ENCODE measurements at regions not wholly inside any gene's neighbourhood (a gene's known extent, or its start where the extent isn't known, plus 50 kb on each side); places are given as distances from the start of the nearest gene placed in this dataset.

GRCh38 chr11:129249351-129249750 lies 57.2 kb upstream of the ARHGAP32 start:
- TF ChIP-seq, protein P1, sequence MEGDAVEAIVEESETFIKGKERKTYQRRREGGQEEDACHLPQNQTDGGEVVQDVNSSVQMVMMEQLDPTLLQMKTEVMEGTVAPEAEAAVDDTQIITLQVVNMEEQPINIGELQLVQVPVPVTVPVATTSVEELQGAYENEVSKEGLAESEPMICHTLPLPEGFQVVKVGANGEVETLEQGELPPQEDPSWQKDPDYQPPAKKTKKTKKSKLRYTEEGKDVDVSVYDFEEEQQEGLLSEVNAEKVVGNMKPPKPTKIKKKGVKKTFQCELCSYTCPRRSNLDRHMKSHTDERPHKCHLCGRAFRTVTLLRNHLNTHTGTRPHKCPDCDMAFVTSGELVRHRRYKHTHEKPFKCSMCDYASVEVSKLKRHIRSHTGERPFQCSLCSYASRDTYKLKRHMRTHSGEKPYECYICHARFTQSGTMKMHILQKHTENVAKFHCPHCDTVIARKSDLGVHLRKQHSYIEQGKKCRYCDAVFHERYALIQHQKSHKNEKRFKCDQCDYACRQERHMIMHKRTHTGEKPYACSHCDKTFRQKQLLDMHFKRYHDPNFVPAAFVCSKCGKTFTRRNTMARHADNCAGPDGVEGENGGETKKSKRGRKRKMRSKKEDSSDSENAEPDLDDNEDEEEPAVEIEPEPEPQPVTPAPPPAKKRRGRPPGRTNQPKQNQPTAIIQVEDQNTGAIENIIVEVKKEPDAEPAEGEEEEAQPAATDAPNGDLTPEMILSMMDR (IDR thresholded peaks at IDR 0.05): no peak

DNA sequence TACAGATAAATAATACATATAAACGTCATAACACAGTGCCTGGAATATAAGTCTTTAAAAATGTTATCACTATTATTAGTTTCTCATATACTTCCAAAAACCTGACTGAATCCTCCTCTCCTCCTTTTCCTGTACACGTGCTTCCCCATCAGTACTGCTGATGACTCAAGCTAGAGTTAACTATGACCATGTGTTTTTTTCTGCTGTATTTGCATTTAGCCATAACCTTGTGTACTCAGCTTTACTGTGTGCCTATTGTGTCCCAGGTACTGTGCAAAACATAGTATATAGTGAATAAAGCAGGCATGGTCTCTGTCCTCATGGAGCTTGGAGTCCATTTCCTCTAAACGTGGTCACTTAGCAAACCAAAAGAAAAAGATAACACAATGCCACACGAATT lies 56.5 kb upstream of the ARHGAP32 start:
- TF ChIP-seq, protein P1 (IDR thresholded peaks at IDR 0.05): no peak
- Mint-ChIP-seq H3K4me1 (ENCODE audit: low read depth) (peaks cover 57% of the 10 kb centered on the region), H3K36me3 (ENCODE audit: low read depth) (no peaks in the 10 kb centered on the region; the same call in 1 of the 2 replicates), H3K27me3 (ENCODE audit: insufficient read depth) (peaks cover under 1% of the 10 kb centered on the region; the same call in 1 of the 2 replicates), H3K4me3 (peak overlapping the region; percentile 70), H3K9me3 (no peaks in the 10 kb centered on the region), H3K27ac (peak overlapping the region; percentile 95)
- DNase-seq: peak; percentile 71

More at GRCh38 chr11:129249351-129249750, 57.2 kb upstream of the ARHGAP32 start:
- H3K9me3 Mint-ChIP-seq: no peaks in the 10 kb centered on the region
- H3K36me3 Mint-ChIP-seq (ENCODE audit: low read depth): no peaks in the 10 kb centered on the region; the same call in 1 of the 2 replicates
- no peaks in the 10 kb centered on the region for H3K27me3 Mint-ChIP-seq (ENCODE audit: insufficient read depth)
- H3K27ac Mint-ChIP-seq: peak overlapping the region; percentile 88
- peaks cover 62% of the 10 kb centered on the region for H3K4me1 Mint-ChIP-seq (ENCODE audit: low read depth)
- DNase-seq: peak; percentile 79
- H3K4me3 Mint-ChIP-seq: peak overlapping the region; percentile 81

- H3K27ac Mint-ChIP-seq: peak overlapping the region; percentile 95
- H3K4me3 Mint-ChIP-seq: peak overlapping the region; percentile 56
- peak; percentile 78 for DNase-seq
- no peaks in the 10 kb centered on the region for H3K9me3 Mint-ChIP-seq
- peaks cover 57% of the 10 kb centered on the region for H3K4me1 Mint-ChIP-seq (ENCODE audit: low read depth)
- H3K36me3 Mint-ChIP-seq (ENCODE audit: low read depth): no peaks in the 10 kb centered on the region; the same call in 1 of the 2 replicates
- peaks cover 1% of the 10 kb centered on the region; the same call in 1 of the 2 replicates for H3K27me3 Mint-ChIP-seq (ENCODE audit: insufficient read depth)
- TF ChIP-seq, protein P1 (IDR thresholded peaks at IDR 0.05): no peak
Measured at GRCh38 chr11:129247135-129247534, 55.0 kb upstream of the ARHGAP32 start.

- Mint-ChIP-seq H3K27ac (no peak overlapping the region), H3K9me3 (no peaks in the 10 kb centered on the region), H3K36me3 (ENCODE audit: low read depth) (no peaks in the 10 kb centered on the region), H3K4me3 (no peak overlapping the region), H3K4me1 (ENCODE audit: low read depth) (peaks cover 21% of the 10 kb centered on the region), H3K27me3 (ENCODE audit: insufficient read depth) (peaks cover 1% of the 10 kb centered on the region; the same call in 1 of the 2 replicates)
- no peak for DNase-seq
- TF ChIP-seq, protein P1 (IDR thresholded peaks at IDR 0.05): no peak
Measured at GRCh38 chr11:129242855-129243254, 50.7 kb upstream of the ARHGAP32 start.
